ENCODE measurements at regions not wholly inside any gene's neighbourhood (a gene's known extent, or its start where the extent isn't known, plus 50 kb on each side); places are given as distances from the start of the nearest gene placed in this dataset.
"Not testable (repeated sequence)": the region's sequence is repeated elsewhere in the genome, so short reads cannot be mapped to it uniquely, and the experiment has no call there.

GRCh38 chr1:233790121-233790520 is 114.4 kb upstream of the SLC35F3 start:
- DNase-seq (ENCODE audit: low spot score), result no peak

DNA sequence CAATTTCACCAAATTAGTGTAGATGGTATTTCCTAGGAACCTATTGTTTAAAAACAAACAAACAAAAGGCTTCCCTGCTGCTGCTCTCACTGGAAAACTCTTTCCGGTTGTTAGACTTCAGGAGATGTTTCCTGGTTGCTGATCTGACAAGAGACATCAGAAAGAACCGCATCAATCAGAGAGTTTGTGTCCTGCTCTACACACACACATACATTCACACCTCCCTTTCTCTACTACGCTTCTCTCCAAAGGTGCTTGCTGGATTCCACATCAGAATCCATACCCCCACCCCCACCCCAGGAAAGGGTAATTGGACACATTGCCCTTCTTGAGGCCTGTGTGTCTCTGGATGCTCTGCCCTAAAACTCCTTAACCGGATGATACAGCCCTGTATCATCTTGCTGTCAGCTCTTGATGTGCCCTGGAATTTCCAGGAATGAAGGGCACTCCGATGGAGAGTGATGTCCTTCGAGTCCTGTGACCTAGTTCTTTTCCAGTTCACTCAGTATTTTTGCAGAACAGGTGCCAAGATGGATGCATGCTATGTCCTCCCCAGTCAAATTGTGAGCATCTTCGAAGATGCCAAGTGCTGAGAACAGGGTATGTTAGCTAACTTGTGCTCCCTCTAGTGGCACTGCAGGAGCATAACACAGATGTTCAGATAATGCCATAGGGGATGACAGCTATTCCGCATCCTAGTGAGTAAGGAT is 113.7 kb upstream of the SLC35F3 start:
- peak; percentile 67 for DNase-seq (ENCODE audit: low spot score)

DNA sequence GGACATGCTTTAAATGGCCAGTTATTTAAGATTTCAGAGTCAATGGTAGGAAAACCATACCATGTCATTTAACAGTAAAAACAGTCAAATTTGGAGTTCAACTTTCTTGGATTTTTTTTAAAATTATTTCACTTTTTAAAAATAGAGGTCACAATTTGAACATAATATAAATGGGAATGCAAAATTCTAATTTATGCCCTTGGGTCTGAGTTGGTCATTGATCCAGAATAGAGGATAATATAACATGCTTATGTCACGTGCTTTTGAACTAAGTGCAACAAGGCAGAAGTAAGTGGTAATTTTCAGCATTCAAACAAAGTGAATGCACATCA is 113.1 kb upstream of the SLC35F3 start:
- no peak for DNase-seq (ENCODE audit: low spot score)

- no peak for DNase-seq (ENCODE audit: low spot score)
These were observed 112.8 kb upstream of the SLC35F3 start for GRCh38 chr1:233791721-233792120.

DNA sequence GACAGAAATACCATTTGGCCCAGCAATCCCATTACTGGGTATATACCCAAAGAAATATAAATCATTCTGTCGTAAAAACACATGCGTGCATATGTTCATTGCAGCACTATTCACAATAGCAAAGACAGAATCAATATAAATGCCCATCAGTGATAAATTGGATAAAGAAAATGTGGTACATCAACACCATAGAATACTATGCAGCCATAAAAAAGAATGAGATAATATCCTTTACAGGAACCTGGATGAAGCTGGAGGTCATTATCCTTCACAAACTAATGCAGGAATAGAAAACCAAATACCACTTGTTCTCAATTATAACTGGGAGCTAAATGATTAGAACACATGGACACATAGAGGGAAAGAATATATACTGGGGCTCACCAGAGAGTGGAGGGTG is 109.6 kb upstream of the SLC35F3 start:
- DNase-seq (ENCODE audit: low spot score), result no peak

- DNase-seq (ENCODE audit: low spot score), result no peak
These were observed 108.2 kb upstream of the SLC35F3 start for GRCh38 chr1:233796146-233796783.

DNA sequence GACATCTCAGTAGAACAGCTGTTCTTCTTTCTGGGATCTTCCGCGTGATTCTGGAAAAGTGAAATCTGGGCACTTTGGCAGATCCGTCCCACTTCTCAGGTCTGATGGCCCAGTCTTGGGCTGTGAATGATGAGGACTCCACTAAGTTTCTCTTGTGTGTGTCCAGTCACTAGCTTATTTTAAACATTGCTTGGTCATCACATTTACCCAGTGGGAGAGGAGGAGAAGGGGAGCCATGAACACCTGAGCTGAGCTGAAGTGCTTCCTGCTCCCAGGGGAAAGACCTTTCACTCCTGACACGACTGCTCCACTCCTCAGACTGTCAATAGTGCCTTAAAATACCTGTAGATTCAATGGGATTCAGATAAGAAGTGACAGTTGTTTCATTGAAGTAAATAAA is 101.9 kb upstream of the SLC35F3 start:
- DNase-seq (ENCODE audit: low spot score), result no peak

GRCh38 chr1:233805786-233806185 is 98.7 kb upstream of the SLC35F3 start:
- no peak for DNase-seq (ENCODE audit: low spot score)

DNA sequence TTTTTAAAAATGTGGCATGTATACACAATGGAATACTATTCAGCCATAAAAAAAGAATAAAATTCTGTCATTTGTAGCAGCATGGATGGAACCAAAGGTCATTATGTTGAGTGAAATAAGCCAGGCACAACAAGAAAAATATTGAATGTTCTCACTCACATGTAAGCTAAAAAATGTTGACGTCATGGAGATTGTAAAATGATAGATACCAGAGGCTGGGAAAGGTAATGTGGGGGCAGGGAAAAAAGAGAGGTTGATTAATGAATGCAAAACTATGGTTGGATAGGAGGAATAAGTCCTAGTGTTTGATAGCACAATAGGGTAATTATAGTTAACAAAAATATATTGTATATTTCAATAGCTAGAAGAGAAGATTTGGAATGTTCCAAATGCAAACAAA is 89.1 kb upstream of the SLC35F3 start:
- DNase-seq (ENCODE audit: low spot score), result no peak

DNA sequence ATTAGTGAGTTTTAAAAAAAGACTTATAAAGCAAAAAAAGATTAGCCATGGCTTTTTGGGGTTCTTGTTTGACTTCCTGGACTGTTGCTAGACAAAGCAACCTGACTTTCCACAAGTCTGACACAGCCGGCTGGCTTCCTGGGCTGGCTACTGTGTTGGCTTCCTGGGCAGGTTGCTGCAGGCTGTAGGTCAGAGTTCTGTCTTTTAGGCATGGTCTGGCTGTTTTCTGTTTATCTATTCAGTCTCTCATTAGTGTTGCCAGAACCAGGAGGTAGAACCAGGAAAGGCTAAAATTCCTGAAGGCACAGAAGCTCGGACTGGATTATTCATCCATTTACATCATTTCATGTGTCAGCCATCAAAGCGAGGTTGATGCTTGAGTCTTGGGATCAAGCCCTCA is 88.6 kb upstream of the SLC35F3 start:
- DNase-seq (ENCODE audit: low spot score), result no peak

GRCh38 chr1:233816348-233816747 is 88.1 kb upstream of the SLC35F3 start:
- DNase-seq (ENCODE audit: low spot score), result no peak

GRCh38 chr1:233819042-233819441 is 85.4 kb upstream of the SLC35F3 start:
- no peak for DNase-seq (ENCODE audit: low spot score)

- not testable (repeated sequence) for DNase-seq (ENCODE audit: low spot score)
These were observed 80.3 kb upstream of the SLC35F3 start for GRCh38 chr1:233824179-233824578.

GRCh38 chr1:233827937-233828336 is 76.5 kb upstream of the SLC35F3 start:
- not testable (repeated sequence) for DNase-seq (ENCODE audit: low spot score)

GRCh38 chr1:233828480-233828879 is 76.0 kb upstream of the SLC35F3 start:
- DNase-seq (ENCODE audit: low spot score), result no peak

GRCh38 chr1:233834609-233835008 is 69.9 kb upstream of the SLC35F3 start:
- no peak for DNase-seq (ENCODE audit: low spot score)

- not testable (repeated sequence) for DNase-seq (ENCODE audit: low spot score)
These were observed 66.3 kb upstream of the SLC35F3 start for GRCh38 chr1:233838207-233838606.

DNA sequence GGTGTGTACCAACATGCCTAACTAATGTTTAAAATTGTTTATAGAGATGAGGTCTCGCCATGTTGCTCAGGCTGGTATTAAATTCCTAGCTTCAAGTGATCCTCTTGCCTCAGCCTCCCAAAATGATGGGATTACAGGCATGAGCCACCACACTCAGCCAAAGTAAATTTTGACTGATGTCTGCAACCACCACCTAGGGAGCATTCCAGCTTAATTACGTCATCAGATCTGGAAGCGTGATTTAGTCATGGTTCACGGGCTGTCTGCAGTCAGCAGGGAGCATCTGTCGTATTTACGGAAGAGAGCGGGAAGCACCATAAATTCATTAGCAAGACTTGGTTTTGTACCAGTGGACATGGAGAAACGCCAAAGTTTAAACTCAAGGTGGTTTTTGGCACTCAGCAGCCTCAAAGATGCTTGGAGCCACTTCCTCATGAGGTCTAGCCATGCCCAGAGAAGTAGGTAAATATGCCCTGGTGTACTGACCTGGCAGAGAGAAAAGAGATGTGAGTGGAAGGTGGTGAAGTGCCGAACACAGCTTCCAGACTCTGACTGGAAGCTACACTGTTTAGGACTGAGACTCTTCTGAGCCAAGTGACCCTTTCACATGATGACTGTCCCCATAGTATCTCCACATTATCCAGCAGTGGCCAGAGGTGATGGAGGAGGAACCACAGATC is 60.8 kb upstream of the SLC35F3 start:
- peak; percentile 41 for DNase-seq (ENCODE audit: low spot score)

DNA sequence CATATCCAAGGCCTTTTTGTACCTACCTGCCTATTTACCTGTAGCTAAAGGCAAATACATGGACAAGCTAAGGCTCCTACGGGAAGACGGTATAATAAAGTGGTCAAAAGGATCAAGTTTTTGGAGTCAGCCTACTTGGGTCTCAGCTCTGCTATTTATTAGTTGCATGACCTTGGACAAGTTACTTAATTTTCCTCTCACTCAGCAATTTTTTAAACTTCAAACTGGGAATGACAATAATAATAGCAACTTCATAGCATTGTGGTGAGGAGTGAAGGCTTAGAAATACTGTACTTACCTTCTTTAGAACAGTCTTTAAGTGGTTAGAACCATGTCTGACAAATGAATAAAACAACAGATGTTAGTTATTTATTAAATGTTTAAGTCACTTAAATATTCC is 60.2 kb upstream of the SLC35F3 start:
- DNase-seq (ENCODE audit: low spot score), result no peak

- no peak for DNase-seq (ENCODE audit: low spot score)
These were observed 59.8 kb upstream of the SLC35F3 start for GRCh38 chr1:233844692-233845091.

All from H4 (cell line).